CD4-positive, alpha-beta T cell treated with Interleukin-21 for 1 hour (primary cell): ENCODE measurements at regions not wholly inside any gene's neighbourhood (a gene's known extent, or its start where the extent isn't known, plus 50 kb on each side); places are given as distances from the start of the nearest gene placed in this dataset.

ENCODE experiments used
- DNase-seq: peaks from one replicate; pipeline ENCODE4 v3.0.0-alpha.2; 2020

DNA sequence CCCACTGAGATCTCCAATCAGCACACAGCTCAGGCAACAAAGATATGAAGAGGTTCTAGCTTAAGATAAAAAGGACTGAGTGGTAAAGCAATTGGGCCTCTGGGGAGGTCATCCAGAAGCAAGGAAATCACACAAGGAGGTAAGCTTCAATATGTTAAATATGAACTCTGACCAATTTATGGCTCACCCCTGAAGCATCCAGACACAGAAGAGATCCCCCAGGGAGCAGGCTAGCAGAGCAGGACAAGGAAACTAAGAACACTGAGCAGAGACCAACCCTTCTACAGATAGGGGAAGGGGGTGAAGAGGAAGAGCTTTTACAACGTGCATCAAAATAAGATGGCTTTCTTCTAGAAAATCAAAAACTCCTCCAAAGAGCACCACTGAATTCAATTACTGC is 616.2 kb downstream of the DNAH5 start:
- no peak for DNase-seq

DNA sequence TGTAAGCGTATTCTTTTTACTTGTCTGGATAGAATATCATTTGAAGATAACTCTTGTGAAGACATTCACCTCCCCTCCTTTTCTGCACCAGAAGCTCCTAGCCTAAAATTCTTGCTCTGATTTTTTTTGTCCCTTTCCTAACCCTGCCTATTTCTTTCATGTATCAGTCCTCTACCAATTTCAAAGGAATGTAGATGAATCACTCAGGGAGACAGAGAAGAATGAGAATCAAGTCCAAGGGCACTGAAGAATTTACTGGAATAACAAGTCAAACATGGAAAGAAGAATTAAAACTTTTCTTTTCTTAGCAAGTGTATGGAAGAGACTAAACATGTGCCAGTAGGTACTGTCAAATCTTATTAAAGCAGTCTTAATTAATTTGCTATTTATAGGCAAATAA is 618.7 kb downstream of the DNAH5 start:
- DNase-seq: no peak

DNA sequence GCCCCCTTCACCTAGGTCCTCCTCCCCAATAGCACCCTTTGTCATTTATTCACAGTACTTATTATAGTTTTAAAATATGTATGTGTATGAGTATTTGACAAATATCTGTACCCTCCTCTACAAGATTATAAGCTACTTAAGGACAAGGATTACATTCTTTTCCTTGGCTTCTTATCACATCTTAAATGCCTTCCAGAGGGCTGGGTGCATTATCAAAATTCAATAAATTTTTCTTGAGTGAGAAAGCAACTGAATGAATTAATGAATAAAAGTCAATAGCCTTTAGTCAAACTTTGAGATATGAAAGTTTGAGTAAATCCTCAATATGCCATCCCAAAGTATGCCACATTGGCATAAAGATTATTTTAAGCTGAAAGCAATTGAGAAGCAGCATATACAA is 621.7 kb downstream of the DNAH5 start:
- DNase-seq: no peak

DNA sequence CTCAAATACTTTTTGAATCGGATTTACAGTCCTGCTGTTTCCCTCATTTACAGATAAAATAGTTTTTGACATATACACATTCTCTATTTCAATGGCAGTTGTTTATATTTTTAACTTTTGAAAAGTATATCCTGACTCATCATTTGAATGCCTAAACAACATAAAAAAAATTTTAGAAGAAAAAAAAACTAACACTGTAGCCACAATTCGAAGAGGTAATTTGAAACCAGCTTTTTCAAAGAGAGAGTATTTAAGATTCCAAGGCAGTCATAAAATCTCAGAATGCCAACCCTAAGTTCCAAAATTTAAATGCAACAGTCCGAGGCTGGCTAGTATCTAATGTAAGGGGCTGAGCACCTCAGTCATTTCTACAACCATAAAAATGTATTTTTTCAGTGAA is 626.8 kb downstream of the DNAH5 start:
- DNase-seq: no peak

DNA sequence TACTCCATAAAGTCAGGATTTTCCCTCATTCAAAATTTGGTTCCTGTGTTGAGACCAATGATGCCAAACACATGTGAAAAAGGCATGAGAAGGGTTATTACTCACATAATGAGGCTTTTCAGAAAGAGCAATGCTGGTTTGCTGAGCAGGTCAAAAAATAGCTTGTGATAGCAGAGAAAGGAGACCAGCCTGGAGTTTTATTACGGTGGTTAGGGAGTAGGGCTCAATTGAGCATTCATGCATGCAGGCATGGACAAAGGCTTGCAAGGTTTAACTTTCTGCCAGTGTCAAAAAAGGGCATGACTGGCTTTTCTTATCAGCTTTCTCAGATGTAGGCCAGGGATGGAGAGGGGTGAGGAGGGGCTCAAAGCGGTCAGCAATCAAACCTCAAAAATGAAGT is 628.3 kb downstream of the DNAH5 start:
- no peak for DNase-seq

DNA sequence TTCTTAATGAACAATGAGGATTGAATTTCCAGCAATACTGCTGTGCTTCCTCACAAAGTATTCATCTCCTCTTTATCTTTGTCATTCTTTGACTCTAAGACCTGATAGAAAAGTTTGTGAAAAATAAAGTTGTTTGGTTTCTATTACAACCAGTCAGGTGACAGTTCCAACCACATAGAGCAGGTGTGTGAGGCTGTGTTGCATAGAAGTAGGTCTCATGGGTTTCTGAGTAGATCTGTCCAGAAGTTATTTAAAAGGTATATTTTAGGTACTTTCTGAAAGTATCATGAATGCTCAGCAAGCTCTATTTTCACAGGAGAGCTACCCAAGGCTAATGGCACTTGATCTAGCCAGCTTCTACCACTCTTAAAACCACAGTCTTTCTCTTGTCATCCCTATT is 637.0 kb downstream of the DNAH5 start:
- no peak for DNase-seq

DNA sequence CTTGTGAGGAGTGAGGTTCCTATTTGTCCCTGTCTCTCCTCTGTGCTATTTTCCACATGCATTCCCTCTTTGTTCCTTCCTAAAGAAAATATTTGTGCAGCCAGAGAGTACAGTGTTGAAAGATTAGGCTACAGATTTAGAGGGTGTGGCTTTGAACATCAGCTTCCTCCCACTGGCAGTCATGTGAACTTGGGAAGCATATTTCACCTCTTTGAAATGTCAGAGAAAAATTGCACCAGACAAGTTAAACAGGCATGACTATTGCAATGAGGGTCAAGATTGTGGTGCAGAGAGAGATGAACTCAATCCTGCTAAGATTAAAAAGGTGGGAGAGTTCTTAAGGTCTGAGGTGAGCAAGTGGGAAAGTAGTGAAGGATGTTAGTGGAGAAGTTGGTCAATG is 641.0 kb downstream of the DNAH5 start:
- DNase-seq: no peak

DNA sequence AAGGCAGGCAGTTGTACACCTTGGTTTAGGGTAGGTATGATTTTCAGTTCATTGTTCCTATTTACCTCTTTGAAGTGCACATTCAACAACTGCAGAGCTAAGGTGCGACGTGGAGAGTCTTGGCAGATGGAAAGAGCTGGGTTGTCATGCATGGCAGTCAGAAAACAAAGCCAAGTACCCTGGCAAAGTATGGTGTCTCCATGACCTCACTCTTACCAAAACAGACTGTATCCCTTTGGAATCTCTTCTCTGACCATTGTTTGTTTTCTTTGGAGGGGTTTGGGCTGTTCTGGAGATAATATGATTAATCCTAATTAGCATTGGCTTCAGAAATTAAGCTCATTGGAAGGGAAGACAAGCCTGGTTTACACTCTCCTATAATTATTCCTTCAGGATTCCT is 665.7 kb downstream of the DNAH5 start:
- DNase-seq: no peak

DNA sequence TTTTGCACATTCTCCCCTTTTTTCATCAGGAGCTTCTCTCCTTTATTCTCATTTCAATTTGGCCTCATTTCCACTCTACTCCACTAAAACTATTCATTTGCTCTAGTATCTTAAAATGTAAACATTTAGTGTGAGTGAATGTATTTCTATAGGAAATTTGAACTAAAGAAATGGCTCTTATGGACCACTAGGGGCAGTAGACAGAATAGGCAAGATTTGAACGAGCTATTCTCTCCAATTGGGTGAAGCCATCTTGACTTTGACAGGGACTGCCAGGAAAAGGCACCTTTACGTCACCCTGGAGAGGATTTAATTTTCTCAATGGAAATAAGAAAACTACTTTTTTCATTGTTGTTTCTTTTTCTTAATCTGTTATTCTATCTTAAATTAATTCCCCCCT is 666.3 kb downstream of the DNAH5 start:
- no peak for DNase-seq

DNA sequence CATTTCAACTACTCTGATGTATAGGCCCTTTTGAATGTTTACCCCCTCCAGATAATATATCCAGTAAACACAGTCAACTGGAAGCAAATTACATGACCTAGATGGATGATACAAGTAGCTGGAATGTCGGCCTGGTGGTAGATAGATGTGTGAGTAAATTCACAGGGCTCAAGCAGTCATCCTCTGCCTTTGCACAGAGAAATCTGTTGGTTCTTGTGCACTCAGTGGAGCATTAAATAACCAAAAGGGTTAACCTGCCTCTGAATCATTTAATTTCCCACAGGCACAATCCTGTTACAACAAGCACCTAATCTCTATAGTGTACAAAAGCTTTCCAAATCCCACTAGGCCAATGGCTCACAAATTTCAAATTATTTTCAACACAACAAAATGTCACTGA is 668.3 kb downstream of the DNAH5 start:
- no peak for DNase-seq

DNA sequence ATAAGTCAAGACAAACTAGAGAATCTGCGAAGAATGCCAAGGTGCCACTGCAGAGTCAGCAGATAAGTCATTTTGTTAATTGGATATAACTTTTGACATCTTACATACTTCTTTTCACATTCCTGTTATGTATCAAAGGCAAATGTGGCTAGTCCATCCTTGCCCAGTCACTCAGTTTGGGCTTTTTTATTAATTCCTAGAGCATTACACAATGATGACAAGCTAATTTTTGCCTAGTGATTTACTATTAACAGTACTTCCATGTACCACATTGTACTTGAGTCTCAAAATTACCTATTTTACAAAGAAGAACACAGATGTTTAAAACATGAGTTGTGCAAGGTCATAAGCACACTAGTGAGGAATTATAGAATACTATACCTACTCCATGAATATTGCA is 680.8 kb downstream of the DNAH5 start:
- no peak for DNase-seq

DNA sequence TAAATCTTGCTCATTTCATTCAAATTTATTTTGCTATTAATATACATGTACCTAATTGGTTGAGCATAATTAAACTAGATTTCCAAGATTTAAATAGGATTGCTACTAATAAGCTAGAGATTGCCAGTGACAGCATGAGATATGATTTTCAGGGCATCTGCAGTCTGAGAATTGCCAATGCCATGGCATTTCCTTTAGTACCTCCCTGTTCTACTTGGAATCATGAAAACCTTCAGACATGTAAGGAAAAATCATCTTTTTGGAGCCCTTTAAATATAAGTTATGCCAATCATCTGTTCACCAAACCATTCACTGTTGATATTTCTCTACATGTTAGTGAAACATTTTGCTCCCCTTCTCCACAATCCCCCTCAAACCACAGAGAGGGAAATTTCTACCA is 691.4 kb downstream of the DNAH5 start:
- DNase-seq: no peak

DNA sequence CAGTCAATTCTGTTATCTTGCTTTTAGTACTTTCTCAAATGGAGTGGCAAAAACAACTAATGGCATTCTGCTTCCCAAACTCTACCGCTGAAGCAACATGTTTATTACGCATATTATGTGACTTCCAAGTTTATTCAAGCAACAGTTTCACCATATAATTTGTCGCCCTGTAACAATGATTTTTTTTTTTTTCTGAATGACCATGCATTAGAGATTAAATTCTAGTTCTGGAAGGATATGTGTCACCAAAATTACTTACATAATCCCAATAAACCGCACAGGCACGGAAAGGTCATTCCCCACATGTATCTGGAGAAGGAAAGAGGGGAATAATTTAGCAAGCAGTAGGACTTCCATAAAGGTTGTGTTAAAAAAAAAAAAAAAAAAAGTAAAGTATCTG is 691.8 kb downstream of the DNAH5 start:
- DNase-seq: no peak

DNA sequence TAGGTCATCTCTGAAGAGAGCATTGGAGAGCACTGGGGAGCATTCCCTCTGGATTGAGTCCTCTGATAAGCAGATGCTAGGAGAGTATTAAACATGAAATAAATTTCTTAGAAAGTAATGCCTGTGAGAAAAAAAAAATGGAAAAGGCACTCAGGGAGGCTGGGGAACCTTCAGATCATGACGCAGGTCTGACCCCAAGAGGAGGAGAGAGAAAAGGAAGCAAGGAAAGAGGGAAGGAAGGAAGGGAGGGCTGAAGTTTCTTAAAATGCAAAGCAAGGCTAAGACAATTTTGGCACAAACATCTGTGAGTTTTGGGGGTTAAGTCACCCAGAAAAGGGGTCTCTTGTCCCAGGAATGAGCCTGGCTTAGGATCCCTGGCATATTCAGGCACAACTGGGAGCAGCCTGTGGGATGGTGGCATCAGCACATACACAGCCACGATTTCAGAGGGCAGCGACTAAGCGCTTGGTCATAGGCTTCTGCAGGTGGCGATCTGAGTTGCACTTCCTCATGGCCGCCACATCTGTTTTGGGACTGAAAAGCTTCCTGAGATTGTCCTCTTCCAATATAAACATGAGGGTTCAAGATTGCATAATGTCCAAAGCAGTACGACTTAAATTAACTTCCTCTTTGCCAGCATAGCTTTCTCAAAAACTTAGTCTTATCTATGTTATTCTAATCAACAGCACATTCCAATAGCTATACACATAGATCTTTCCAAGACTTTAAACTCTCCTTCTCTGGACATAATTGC is 692.7 kb downstream of the DNAH5 start:
- no peak for DNase-seq

DNA sequence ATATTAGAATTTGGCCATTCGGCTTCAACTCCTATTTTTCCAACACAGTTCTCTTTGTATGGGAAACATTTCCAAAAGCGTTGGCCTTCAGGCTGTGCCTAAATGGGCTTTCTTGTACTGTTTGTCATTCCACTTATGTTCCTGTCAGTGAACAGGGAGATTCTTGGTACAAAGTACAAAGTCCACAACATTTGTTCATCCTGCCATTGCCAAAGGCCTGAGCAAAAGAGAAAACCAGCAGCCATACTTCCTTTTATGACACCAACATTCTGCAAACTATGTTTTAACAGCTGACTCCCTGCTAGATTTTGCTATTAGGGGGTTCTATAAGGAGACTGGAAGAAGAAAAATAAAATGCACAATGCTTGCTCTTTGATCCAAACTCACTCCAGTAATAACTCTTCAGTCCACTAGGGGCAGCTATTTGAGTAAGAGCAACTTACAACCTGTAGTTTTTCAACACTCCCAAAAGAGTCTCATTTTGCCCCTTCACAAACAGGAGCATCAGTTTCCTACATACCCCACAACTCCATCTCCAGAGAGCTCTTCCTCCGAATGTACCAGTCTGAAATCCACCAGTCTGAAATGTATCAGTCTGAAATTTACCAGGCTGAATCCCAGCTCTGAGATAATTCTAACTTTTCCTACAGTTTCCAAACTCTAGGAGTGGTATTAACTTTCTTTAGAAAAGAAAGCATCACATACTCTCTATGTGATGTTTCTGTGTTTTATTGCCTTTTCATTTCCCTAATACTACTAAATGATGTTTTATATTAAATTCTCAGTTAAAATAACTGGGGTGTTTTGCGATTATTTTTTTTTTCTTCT is 693.8 kb downstream of the DNAH5 start:
- no peak for DNase-seq

DNA sequence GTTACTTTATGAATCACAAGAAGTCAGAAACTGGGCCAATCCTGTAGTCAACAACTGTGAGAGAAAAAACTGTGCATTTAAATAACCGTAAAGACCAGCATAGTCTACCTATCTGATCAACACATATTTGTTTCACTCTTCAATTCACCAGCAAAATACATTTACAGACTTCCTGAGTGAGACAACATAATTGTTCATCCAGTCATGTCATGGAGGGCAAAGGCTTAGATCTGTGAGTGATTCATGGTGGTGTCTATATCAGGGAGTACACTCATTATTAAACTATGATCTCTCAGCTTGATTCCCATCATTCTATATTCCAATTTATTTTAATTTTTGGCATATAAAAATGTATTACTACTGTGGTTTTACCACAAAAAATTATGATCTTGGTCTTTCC is 694.6 kb downstream of the DNAH5 start:
- DNase-seq: no peak

DNA sequence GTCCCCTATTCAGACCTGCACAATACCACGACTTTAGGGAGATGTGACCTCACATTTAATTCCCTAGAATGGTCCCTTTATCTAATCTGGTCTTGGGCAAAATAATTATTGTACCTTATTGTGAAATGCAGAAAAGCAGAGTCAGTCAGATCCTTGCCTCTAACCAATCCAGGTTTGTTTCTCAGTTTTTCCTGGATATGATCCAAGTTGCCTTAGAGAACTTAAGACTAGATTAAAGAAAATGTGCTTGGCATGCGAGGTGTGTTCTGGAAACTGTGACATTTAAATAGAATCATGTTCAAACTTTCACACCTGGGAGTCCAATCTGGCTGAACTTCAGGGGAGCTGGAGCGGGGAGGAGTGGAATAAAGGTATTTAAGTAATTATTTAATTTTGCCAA is 696.2 kb downstream of the DNAH5 start:
- DNase-seq: no peak

DNA sequence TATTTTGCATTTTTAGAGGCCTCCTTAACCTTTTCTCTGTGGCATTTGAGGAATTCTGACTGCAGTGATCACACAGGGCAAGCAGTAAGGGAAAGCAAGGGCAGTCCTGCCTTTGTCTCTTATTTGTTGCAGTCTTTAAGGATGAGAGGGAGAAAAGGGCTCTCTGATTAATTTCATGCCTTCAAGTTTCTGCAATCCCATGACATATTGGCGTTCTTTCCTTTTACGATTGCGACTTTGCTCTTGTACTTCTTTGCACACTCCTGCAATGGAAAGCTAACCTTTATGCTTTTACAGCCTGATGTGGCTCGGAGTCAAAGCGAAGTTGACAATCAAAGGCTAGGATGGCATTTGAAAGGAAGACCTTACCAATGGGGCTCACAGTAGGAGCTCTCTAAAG is 698.4 kb downstream of the DNAH5 start:
- no peak for DNase-seq

DNA sequence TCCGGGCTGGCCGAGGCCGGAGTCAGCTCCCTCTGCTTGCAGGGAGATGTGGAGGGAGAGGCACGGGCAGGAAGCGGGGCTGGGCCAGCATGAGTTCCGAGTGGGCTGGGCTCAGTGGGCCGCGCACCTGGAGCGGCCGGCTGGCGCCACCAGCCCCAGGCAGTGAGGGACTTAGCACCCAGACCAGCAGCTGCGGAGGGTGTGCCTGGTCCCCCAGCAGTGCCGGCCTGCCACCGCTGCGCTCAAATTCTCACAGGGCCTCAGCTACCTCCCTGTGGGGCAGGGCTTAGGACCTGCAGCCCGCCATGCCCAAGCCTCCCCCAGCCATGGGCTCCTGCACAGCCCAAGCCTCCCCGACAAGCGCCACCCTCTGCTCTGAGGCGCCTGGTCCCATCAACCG is 700.3 kb downstream of the DNAH5 start:
- DNase-seq: no peak

DNA sequence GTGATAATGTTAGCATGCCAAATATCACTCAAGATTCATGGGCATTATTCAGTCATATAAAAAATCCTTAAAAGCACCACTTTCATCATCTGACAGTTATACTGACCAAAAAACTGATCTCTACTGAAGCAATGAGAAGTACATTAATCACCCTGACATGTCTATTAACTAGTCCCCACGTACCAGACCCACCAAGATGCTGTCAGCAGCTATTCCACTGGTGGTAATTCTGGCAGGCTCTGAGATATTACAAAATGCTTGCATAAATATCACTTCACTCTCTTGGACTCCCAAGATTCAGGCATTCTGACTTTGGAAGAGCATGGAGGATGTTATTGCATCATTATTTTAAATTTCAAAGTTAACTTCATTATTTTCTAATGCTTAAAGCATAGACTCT is 717.0 kb downstream of the DNAH5 start:
- no peak for DNase-seq

DNA sequence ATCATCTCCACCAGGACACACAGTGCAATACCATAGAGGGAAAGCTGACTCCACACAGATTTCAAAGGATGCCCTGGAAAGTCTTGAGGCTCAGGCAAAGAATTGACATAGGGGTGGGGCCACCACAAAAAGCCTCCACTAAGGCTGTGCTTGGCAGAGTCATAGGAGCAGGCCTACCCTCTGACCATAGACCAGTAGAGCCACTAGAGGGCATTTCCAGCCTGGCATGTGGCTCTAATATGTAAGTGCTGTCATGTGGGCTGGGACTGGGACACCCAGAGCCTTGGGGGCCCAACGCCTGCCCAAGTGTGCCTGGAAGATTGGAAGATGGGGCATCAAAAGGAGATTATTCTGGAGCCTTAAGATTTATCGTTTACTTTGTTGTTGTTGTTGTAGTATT is 726.0 kb downstream of the DNAH5 start:
- no peak for DNase-seq

DNA sequence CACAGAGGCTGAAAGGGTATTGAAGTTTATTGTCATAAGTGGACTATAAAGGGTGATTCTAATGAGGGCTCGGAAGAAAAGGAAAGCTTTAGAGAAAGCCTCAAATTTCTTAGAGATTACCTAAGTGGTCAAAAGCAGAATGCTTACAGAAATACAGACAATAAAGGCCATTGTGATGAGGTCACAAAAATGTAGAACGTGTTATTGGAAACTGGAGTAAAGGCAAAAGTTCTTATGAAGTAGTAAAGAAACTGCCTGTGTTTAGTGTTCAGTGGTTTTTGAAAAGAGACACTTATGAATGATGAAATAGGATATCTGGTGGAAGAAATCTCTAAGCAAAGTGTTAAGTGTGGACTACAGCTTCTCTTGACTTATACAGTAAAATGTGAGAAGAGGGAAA is 726.9 kb downstream of the DNAH5 start:
- no peak for DNase-seq

DNA sequence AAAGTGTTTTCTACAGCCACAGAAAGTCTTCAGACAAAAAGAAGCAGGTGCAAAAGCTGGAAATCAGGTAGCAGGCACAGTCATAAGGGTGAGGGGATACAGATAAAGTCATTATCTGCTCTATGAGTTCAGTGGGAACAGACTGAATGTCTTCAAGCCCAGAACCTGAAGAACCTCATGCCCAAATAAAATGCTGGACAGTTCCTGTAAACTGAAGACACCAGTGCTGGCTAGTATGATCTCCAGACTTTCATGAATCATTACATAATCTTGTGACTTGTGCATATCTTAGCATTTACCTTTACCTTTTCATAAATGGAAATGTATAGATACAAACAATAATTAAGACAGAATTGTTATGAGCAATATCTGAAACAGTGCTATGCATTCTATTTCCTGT is 728.7 kb downstream of the DNAH5 start:
- no peak for DNase-seq

DNA sequence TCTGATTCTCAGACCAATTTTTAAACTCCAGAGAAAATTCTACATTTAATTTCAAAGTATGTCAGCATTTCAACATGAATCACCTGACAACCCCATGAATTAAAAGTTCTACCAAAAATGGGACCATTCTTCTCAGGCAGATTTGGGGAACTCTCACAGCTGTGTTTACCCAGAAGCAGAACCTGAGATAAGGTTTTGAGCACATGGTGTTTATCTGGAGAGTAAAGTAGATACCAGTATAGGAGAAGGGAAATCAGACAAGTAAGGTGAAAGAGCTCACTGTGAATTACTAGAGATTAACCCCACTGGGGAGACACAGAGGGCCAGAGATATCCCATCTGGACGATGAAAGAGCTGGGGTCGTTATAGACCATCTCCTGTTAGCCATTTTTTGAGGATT is 729.1 kb downstream of the DNAH5 start:
- DNase-seq: no peak

DNA sequence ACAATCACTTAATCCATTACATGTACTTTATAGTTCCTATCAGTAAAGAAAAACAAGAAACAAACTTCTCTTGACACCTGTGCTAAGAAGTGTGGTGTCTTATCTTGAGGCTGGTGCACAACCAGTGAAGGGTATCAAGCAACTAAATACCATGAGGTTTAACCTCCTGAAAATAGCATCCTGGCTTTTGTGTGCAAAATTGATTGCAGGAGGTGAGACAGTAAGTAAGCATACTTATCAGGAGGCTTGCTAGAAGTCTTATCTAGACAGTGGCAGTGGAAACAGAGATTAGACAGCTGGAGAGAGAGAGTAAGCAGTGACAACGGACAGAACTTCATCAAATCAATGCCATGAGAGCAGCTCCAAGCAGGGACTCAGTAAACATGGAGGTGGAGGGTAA is 730.3 kb downstream of the DNAH5 start:
- no peak for DNase-seq
